ENCODE measurements at regions not wholly inside any gene's neighbourhood (a gene's known extent, or its start where the extent isn't known, plus 50 kb on each side); places are given as distances from the start of the nearest gene placed in this dataset.

- ChIA-PET CTCF (no interaction called here), POLR2A (no interaction called here)
- intact Hi-C loops (cut with micrococcal nuclease; ENCODE audit: unreplicated experiment), result no loop called here
- no peak for ATAC-seq
- Histone ChIP-seq H3K4me1 (ENCODE audit: control insufficient read depth, insufficient read depth, low read length) (no peaks in the 10 kb centered on the region), H3K36me3 (ENCODE audit: control insufficient read depth, insufficient read depth, low read length) (no peaks in the 10 kb centered on the region), H3K4me3 (ENCODE audit: low read depth in 2 of 2, low read length in 2 of 2) (no peak overlapping the region), H3K27ac (ENCODE audit: low read length) (no peak overlapping the region), H3K27me3 (ENCODE audit: control insufficient read depth, insufficient read depth, low read length) (no peaks in the 10 kb centered on the region), H3K9me3 (ENCODE audit: control insufficient read depth, insufficient read depth, low read depth, low read length) (no peaks in the 10 kb centered on the region; the same call in 1 of the 2 replicates)
- in situ Hi-C loops (cut with HindIII; ENCODE audit: low pct_unique_long_range_greater_than_20kb, low sequenced_read_pairs), result no loop called here
- no peak for TF ChIP-seq REST (IDR thresholded peaks at IDR 0.05; ENCODE audit: insufficient read depth in 1 of 2, low read depth in 2 of 2, low read length in 1 of 2)
- no peak for TF ChIP-seq TCF7L2 (IDR thresholded peaks at IDR 0.05; ENCODE audit: low read depth, low read length)
- TF ChIP-seq SIN3A (IDR thresholded peaks at IDR 0.05; ENCODE audit: borderline replicate concordance, insufficient read depth, low read depth, low read length), result no peak
- TF ChIP-seq CTCF (IDR thresholded peaks at IDR 0.05), result no peak
- TF ChIP-seq POLR2AphosphoS5 (IDR thresholded peaks at IDR 0.05; ENCODE audit: low read depth, low read length), result no peak
- DNase-seq (ENCODE audit: low read depth, low spot score), result no peak
- BruUV-seq (replicated peaks), result no TSS peak
Measured at GRCh38 chr6:115668781-115669180, 391.9 kb downstream of the FRK start.

GRCh38 chr6:115668211-115668610 lies 392.5 kb downstream of the FRK start:
- ATAC-seq (no peak), DNase-seq (ENCODE audit: low read depth, low spot score) (no peak)
- Histone ChIP-seq H3K4me1 (ENCODE audit: control insufficient read depth, insufficient read depth, low read length) (no peaks in the 10 kb centered on the region), H3K4me3 (ENCODE audit: low read depth in 2 of 2, low read length in 2 of 2) (no peak overlapping the region), H3K27me3 (ENCODE audit: control insufficient read depth, insufficient read depth, low read length) (no peaks in the 10 kb centered on the region), H3K9me3 (ENCODE audit: control insufficient read depth, insufficient read depth, low read depth, low read length) (no peaks in the 10 kb centered on the region; the same call in 1 of the 2 replicates), H3K27ac (ENCODE audit: low read length) (no peak overlapping the region), H3K36me3 (ENCODE audit: control insufficient read depth, insufficient read depth, low read length) (no peaks in the 10 kb centered on the region)
- no TSS peak for BruUV-seq (replicated peaks)
- ChIA-PET CTCF (no interaction called here), POLR2A (no interaction called here)
- intact Hi-C loops (cut with micrococcal nuclease; ENCODE audit: unreplicated experiment), result no loop called here
- no peak for TF ChIP-seq REST (IDR thresholded peaks at IDR 0.05; ENCODE audit: insufficient read depth in 1 of 2, low read depth in 2 of 2, low read length in 1 of 2)
- TF ChIP-seq POLR2AphosphoS5 (IDR thresholded peaks at IDR 0.05; ENCODE audit: low read depth, low read length), result no peak
- no peak for TF ChIP-seq TCF7L2 (IDR thresholded peaks at IDR 0.05; ENCODE audit: low read depth, low read length)
- no peak for TF ChIP-seq SIN3A (IDR thresholded peaks at IDR 0.05; ENCODE audit: borderline replicate concordance, insufficient read depth, low read depth, low read length)
- no peak for TF ChIP-seq CTCF (IDR thresholded peaks at IDR 0.05)
- in situ Hi-C loops (cut with HindIII; ENCODE audit: low pct_unique_long_range_greater_than_20kb, low sequenced_read_pairs), result no loop called here
